ENCODE measurements at regions not wholly inside any gene's neighbourhood (a gene's known extent, or its start where the extent isn't known, plus 50 kb on each side); places are given as distances from the start of the nearest gene placed in this dataset.

DNA sequence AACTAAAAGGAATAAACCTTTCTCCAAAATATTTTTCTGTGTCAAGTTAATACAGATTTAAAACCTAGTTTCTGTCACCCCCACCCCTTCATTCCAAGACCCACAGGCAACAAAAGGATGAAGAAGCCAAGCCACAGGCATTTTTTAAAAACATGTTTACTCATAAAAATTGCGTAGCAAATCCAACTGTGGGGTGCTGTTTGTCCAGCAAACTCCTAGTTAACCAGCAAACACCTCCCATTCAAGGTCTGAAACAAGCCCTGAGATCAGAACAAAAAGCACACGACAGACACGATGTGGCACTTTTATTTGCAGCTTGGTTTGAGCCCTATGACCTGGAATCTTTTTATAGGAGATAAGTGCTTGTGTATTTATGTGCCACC is 149.9 kb upstream of the CAMK1G start:
- TF ChIP-seq CTCF (conservative IDR thresholded peaks at IDR 0.05; ENCODE audit: low read length) = no peak
- no peak for TF ChIP-seq EZH2phosphoT487 (IDR thresholded peaks at IDR 0.05; ENCODE audit: borderline replicate concordance, low read depth, low read length)
